H1 (cell line): ENCODE measurements at regions not wholly inside any gene's neighbourhood (a gene's known extent, or its start where the extent isn't known, plus 50 kb on each side); places are given as distances from the start of the nearest gene placed in this dataset.

ENCODE experiments used
- CTCF ChIA-PET: fragments of 300-600 bp; sonication (Branson Sonifier 250); formaldehyde crosslinking; loops from one replicate; lab custom pipeline; 2021; ENCODE audit not compliant: partially characterized antibody; lab: Charles Lee
- POLR2A ChIA-PET: fragments of 300-600 bp; sonication (Branson Sonifier 250); formaldehyde crosslinking; loops from one replicate; lab custom pipeline; 2021; ENCODE audit warnings: inconsistent platforms; ENCODE audit not compliant: partially characterized antibody; lab: Charles Lee
- DNase-seq, 2 experiments: peaks; one replicate each; pipeline versions ENCODE4 v3.0.0 to v3.0.0-alpha.2; 2010 to 2022; ENCODE audit warnings: low spot score in 2 of 2, low read depth in 1 of 2, mixed read lengths in 1 of 2
- FAIRE-seq: peaks from 2 replicates; lab custom pipeline; 2011; peaks lifted over from hg19 to GRCh38; lab: Jason Lieb, UNC
- H2AFZ ChIP-seq: 2 replicates; pipeline ENCODE4 v1.8.1; 2012; ENCODE audit warnings: low read length, inconsistent platforms
- H2AK5ac ChIP-seq: 2 replicates; pipeline ENCODE4 v1.6.1; 2013; ENCODE audit warnings: low read depth, low read length
- H2BK120ac ChIP-seq: replicated peaks from 2 replicates; pipeline ENCODE3; 2013; ENCODE audit warnings: low read depth, low read length, inconsistent platforms
- H2BK12ac ChIP-seq: 2 replicates; pipeline ENCODE4 v1.6.1; 2013; ENCODE audit warnings: low read depth, low read length
- H2BK15ac ChIP-seq: 2 replicates; pipeline ENCODE4 v1.6.1; 2013; ENCODE audit warnings: low read length
- H2BK20ac ChIP-seq: 2 replicates; pipeline ENCODE4 v1.6.1; 2013; ENCODE audit warnings: low read length
- H2BK5ac ChIP-seq: 2 replicates; pipeline ENCODE4 v1.6.1; 2013; ENCODE audit warnings: low read depth, low read length
- H3K14ac ChIP-seq: 2 replicates; pipeline ENCODE4 v1.6.1; 2013; ENCODE audit warnings: inconsistent platforms; ENCODE audit not compliant: insufficient read length
- H3K18ac ChIP-seq: 2 replicates; pipeline ENCODE4 v1.6.1; 2013; ENCODE audit warnings: low read length; ENCODE audit errors: extremely low read depth
- H3K23ac ChIP-seq: 2 replicates; pipeline ENCODE4 v1.6.1; 2013; ENCODE audit warnings: inconsistent platforms; ENCODE audit not compliant: insufficient read length
- H3K23me2 ChIP-seq: 2 replicates; pipeline ENCODE4 v1.6.1; 2013; ENCODE audit warnings: low read depth, low read length
- H3K27ac ChIP-seq: 2 replicates; pipeline ENCODE4 v1.6.1; 2011; ENCODE audit warnings: low read depth, low read length, inconsistent platforms
- H3K27me3 ChIP-seq, 4 experiments: replicated peaks in 1 of 4; 1 replicate in 1 of 4; 2 replicates in 3 of 4; pipeline versions ENCODE4 v1.6.1 to v1.8.1; 2011 to 2013; ENCODE audit warnings: low read length in 3 of 4, mild to moderate bottlenecking in 3 of 4, inconsistent platforms in 2 of 4, mixed read lengths in 2 of 4, moderate library complexity in 1 of 4; ENCODE audit not compliant: control insufficient read depth in 3 of 4, insufficient read depth in 3 of 4; ENCODE audit errors: extremely low read depth in 1 of 4
- H3K36me3 ChIP-seq, 4 experiments: 2 replicates each; pipeline versions ENCODE4 v1.6.1 to v1.8.1; 2011 to 2013; ENCODE audit warnings: mild to moderate bottlenecking in 4 of 4, low read length in 3 of 4, moderate library complexity in 2 of 4, control low read depth in 1 of 4, inconsistent platforms in 1 of 4; ENCODE audit not compliant: insufficient read depth in 4 of 4, control insufficient read depth in 2 of 4
- H3K4ac ChIP-seq: replicated peaks from 2 replicates; pipeline ENCODE3; 2013; ENCODE audit warnings: low read length, low read depth, mixed read lengths, inconsistent platforms; ENCODE audit not compliant: insufficient read length
- H3K4me1 ChIP-seq, 4 experiments: replicated peaks in 1 of 4; 1 replicate in 1 of 4; 2 replicates in 3 of 4; pipeline versions ENCODE4 v1.6.1 to v1.8.1; 2011 to 2013; ENCODE audit warnings: low read length in 3 of 4, inconsistent platforms in 2 of 4, mixed read lengths in 1 of 4; ENCODE audit not compliant: insufficient read depth in 4 of 4, control insufficient read depth in 3 of 4
- H3K4me2 ChIP-seq, 2 experiments: 2 replicates each; pipeline versions ENCODE4 v1.6.1 to v1.8.1; 2011 to 2013; ENCODE audit warnings: low read depth in 2 of 2, low read length in 2 of 2, control low read depth in 1 of 2, inconsistent platforms in 1 of 2, mild to moderate bottlenecking in 1 of 2; ENCODE audit not compliant: insufficient read depth in 1 of 2
- H3K4me3 ChIP-seq, 4 experiments: fragments of 200-600, 300-600 bp in 1 of 4; sonication (generic), shearing (Covaris generic), sonication (Bioruptor Twin) in 1 of 4; 2 replicates each; pipeline versions ENCODE4 v1.5.1 to v1.8.1; 2011 to 2016; ENCODE audit warnings: low read length in 4 of 4, low read depth in 3 of 4, control low read depth in 2 of 4, inconsistent platforms in 2 of 4, mild to moderate bottlenecking in 2 of 4, mixed read lengths in 1 of 4, moderate library complexity in 1 of 4; ENCODE audit not compliant: insufficient read depth in 2 of 4; ENCODE audit errors: extremely low read depth in 1 of 4
- H3K56ac ChIP-seq: replicated peaks from 2 replicates; pipeline ENCODE3; 2013; ENCODE audit warnings: low read depth, mild to moderate bottlenecking, mixed read lengths, low read length, inconsistent platforms; ENCODE audit not compliant: insufficient read length
- H3K79me1 ChIP-seq: 2 replicates; pipeline ENCODE4 v1.6.1; 2013; ENCODE audit warnings: low read depth, low read length, control low read depth
- H3K79me2 ChIP-seq, 2 experiments: 2 replicates each; pipeline versions ENCODE4 v1.6.1 to v1.8.1; 2012 to 2013; ENCODE audit warnings: low read length in 2 of 2, mild to moderate bottlenecking in 2 of 2, inconsistent platforms in 1 of 2; ENCODE audit not compliant: insufficient read depth in 2 of 2, control insufficient read depth in 1 of 2
- H3K9ac ChIP-seq, 4 experiments: replicated peaks in 1 of 4; 1 replicate in 1 of 4; 2 replicates in 3 of 4; pipeline versions ENCODE4 v1.6.1 to v1.8.1; 2011 to 2013; ENCODE audit warnings: low read depth in 3 of 4, low read length in 3 of 4, control low read depth in 2 of 4, mild to moderate bottlenecking in 2 of 4, moderate library complexity in 2 of 4, inconsistent platforms in 1 of 4; ENCODE audit errors: extremely low read depth in 1 of 4
- H3K9me3 ChIP-seq, 2 experiments: 2 replicates each; pipeline versions ENCODE4 v1.6.1 to v1.8.1; 2012 to 2013; ENCODE audit warnings: mild to moderate bottlenecking in 2 of 2, moderate library complexity in 2 of 2, control low read depth in 1 of 2, inconsistent platforms in 1 of 2, low read depth in 1 of 2, low read length in 1 of 2, mixed read lengths in 1 of 2; ENCODE audit not compliant: insufficient read depth in 2 of 2
- H4K20me1 ChIP-seq, 2 experiments: replicated peaks in 1 of 2; 2 replicates each; pipeline versions ENCODE3 to v1.8.1; 2011 to 2013; ENCODE audit warnings: inconsistent platforms in 2 of 2, low read length in 2 of 2, mild to moderate bottlenecking in 1 of 2; ENCODE audit not compliant: insufficient read depth in 2 of 2, control insufficient read depth in 1 of 2
- H4K5ac ChIP-seq: 2 replicates; pipeline ENCODE4 v1.6.1; 2013; ENCODE audit warnings: low read length, low read depth, mixed read lengths, inconsistent platforms; ENCODE audit not compliant: insufficient read length
- H4K8ac ChIP-seq: 2 replicates; pipeline ENCODE4 v1.8.0; 2013; ENCODE audit warnings: mild to moderate bottlenecking, moderate library complexity, low read length, inconsistent platforms; ENCODE audit not compliant: insufficient read depth; ENCODE audit errors: extremely low read depth
- H4K91ac ChIP-seq: replicated peaks from 2 replicates; pipeline ENCODE3; 2013; ENCODE audit warnings: low read length, mixed read lengths, inconsistent platforms; ENCODE audit not compliant: insufficient read length
- EP300 ChIP-seq, 2 experiments: IDR thresholded peaks; 1 replicate in 1 of 2; 2 replicates in 1 of 2; pipeline ENCODE4 v1.6.1; 2011 to 2012; ENCODE audit warnings: low read depth in 2 of 2, low read length in 2 of 2, mild to moderate bottlenecking in 2 of 2, borderline replicate concordance in 1 of 2, inconsistent platforms in 1 of 2, moderate library complexity in 1 of 2
- RXRA ChIP-seq: IDR thresholded peaks from 2 replicates; pipeline ENCODE4 v1.6.1; 2011; ENCODE audit warnings: low read depth, mild to moderate bottlenecking, low read length, moderate library complexity; ENCODE audit not compliant: insufficient read depth
- TEAD4 ChIP-seq: IDR thresholded peaks from 2 replicates; pipeline ENCODE4 v1.6.1; 2012; ENCODE audit warnings: low read depth, low read length, inconsistent platforms, mixed read lengths
- WGBS, 2 experiments: shearing (Covaris generic) in 1 of 2; methylation state at CpG; one replicate each; pipeline versions ENCODE4 v1.1.6 to v1.1.7; 2013 to 2015; ENCODE audit warnings: low lambda C conversion rate in 2 of 2, mixed read lengths in 2 of 2, inconsistent platforms in 1 of 2, low coverage in 1 of 2, missing lambda C conversion rate in 1 of 2; ENCODE audit not compliant: insufficient replicate concordance in 2 of 2, insufficient coverage in 1 of 2, insufficient read length in 1 of 2; ENCODE audit errors: extremely low coverage in 1 of 2, missing lambda C conversion rate in 1 of 2; 5-methylcytosine and 5-hydroxymethylcytosine counted together
- TF ChIP-seq, protein P1 (sequence below): IDR thresholded peaks from 2 replicates; pipeline ENCODE4 v1.6.1; 2012; ENCODE audit warnings: inconsistent platforms

DNA sequence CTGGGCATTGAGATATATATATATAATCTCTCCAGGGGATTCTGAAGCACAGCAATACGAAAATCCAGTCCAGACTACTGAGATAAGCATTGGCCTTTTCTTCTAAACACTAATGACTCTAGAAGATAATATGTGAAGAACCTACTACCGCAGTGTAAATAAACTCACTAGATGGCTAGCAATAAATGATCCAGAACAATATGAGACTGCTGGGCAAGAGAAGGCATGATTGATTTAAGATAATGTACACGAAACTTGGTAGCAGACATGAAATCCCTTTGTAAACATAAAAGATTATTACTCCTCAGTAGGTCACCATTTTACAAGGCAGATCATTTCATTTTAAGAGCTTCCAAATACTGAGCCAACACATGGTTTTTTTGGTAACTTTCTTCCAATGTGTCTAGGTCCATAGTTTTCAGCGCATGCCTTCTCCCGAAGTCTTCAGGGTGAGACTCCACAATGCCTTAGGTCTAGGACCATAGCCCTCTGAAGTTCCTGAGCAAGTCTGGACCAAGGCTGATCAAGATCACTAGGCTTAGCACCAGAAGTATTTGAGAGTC lies 193.2 kb downstream of the LRRN1 start:
- Histone ChIP-seq H2BK15ac (no peak overlapping the region), H3K56ac (no peak overlapping the region), H4K8ac (no peak overlapping the region), H4K20me1 (no peaks in the 10 kb centered on the region), H3K4ac (no peak overlapping the region), H3K36me3 (no peaks in the 10 kb centered on the region), H4K91ac (no peak overlapping the region), H2AK5ac (no peak overlapping the region), H3K27ac (no peak overlapping the region), H3K9me3 (no peaks in the 10 kb centered on the region), H3K4me1 (no peaks in the 10 kb centered on the region), H3K23ac (no peak overlapping the region), H2BK20ac (no peak overlapping the region), H2BK12ac (no peak overlapping the region), H3K18ac (no peak overlapping the region), H3K4me2 (no peak overlapping the region), H3K79me1 (no peaks in the 10 kb centered on the region), H3K79me2 (no peaks in the 10 kb centered on the region), H2BK5ac (no peak overlapping the region), H3K4me3 (no peak overlapping the region), H3K23me2 (no peaks in the 10 kb centered on the region), H3K9ac (peak overlapping the region in 1 of 4 experiments; percentile 8; a peak in 1 of 7 replicates), H4K5ac (no peak overlapping the region), H3K27me3 (no peaks in the 10 kb centered on the region), H2BK120ac (no peak overlapping the region), H3K14ac (no peak overlapping the region), H2AFZ (no peak overlapping the region)
- DNase-seq (no peak), FAIRE-seq (no peak)
- ChIA-PET POLR2A (no interaction called here), CTCF (interaction anchor here (1.8 kb wide), 1 partner anchor 280 kb away, joined by 5 read pairs; no protein-coding TSS in a partner anchor)
- 95% methylated on average over 5 of the region's 5 CpGs; no CpG with 5 or more reads in 1 of the 2 experiments for WGBS, 2 experiments
- TF ChIP-seq RXRA: no peak
- no peak for TF ChIP-seq EP300 (IDR thresholded peaks at IDR 0.05; ENCODE audit: borderline replicate concordance in 1 of 2, low read depth in 2 of 2, low read length in 2 of 2)
- TF ChIP-seq, protein P1, sequence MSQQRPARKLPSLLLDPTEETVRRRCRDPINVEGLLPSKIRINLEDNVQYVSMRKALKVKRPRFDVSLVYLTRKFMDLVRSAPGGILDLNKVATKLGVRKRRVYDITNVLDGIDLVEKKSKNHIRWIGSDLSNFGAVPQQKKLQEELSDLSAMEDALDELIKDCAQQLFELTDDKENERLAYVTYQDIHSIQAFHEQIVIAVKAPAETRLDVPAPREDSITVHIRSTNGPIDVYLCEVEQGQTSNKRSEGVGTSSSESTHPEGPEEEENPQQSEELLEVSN: no peak
- no peak for TF ChIP-seq TEAD4
